Osteoblast (primary cell): ENCODE measurements at regions not wholly inside any gene's neighbourhood (a gene's known extent, or its start where the extent isn't known, plus 50 kb on each side); places are given as distances from the start of the nearest gene placed in this dataset.

ENCODE experiments used
- DNase-seq: peaks from one replicate; pipeline ENCODE4 v3.0.0; 2011; ENCODE audit warnings: low spot score, mixed read lengths; ENCODE audit not compliant: insufficient read length; ENCODE audit errors: missing footprints
- H2AFZ ChIP-seq: 2 replicates; pipeline ENCODE4 v1.6.0; 2011; ENCODE audit warnings: mild to moderate bottlenecking, low read length
- H3K27ac ChIP-seq: 2 replicates; pipeline ENCODE4 v1.5.1; 2011; ENCODE audit warnings: mild to moderate bottlenecking, low read depth, low read length, moderate library complexity
- H3K27me3 ChIP-seq: 2 replicates; pipeline ENCODE4 v1.6.0; 2012; ENCODE audit warnings: mild to moderate bottlenecking, control low read depth, inconsistent platforms, low read length, moderate library complexity; ENCODE audit not compliant: insufficient read depth
- H3K36me3 ChIP-seq: 2 replicates; pipeline ENCODE4 v1.5.1; 2011; ENCODE audit warnings: mild to moderate bottlenecking, low read length, control low read depth, moderate library complexity; ENCODE audit not compliant: insufficient read depth
- H3K4me1 ChIP-seq: 2 replicates; pipeline ENCODE4 v1.5.1; 2011; ENCODE audit warnings: mild to moderate bottlenecking, low read length, control low read depth, moderate library complexity; ENCODE audit not compliant: insufficient read depth
- H3K4me2 ChIP-seq: 2 replicates; pipeline ENCODE4 v1.6.0; 2011; ENCODE audit warnings: mild to moderate bottlenecking, low read length; ENCODE audit not compliant: insufficient read depth
- H3K4me3 ChIP-seq: fragments of 200-600 bp; sonication (generic); 3 replicates; pipeline ENCODE4 v1.5.1; 2012; ENCODE audit warnings: mild to moderate bottlenecking, low read length, inconsistent platforms; ENCODE audit not compliant: insufficient read depth
- H3K79me2 ChIP-seq: 2 replicates; pipeline ENCODE4 v1.6.0; 2012; ENCODE audit warnings: mild to moderate bottlenecking, low read length, control low read depth, inconsistent platforms; ENCODE audit not compliant: insufficient read depth
- H3K9me3 ChIP-seq: 2 replicates; pipeline ENCODE4 v1.5.1; 2011; ENCODE audit warnings: low read depth, low read length, control low read depth
- H4K20me1 ChIP-seq: 2 replicates; pipeline ENCODE4 v1.6.0; 2012; ENCODE audit warnings: mild to moderate bottlenecking, low read length, control low read depth; ENCODE audit not compliant: insufficient read depth
- CTCF ChIP-seq: IDR thresholded peaks from 2 replicates; pipeline ENCODE4 v1.5.1; 2011; ENCODE audit warnings: mild to moderate bottlenecking, low read depth, low read length, moderate library complexity; ENCODE audit errors: extremely low read depth

GRCh38 chr10:128972036-128972405, 495.0 kb upstream of the MGMT start:
- Histone ChIP-seq H3K9me3 (no peaks in the 10 kb centered on the region), H2AFZ (no peak overlapping the region), H3K4me3 (no peak overlapping the region), H3K27ac (no peak overlapping the region), H3K79me2 (no peaks in the 10 kb centered on the region), H3K4me1 (no peaks in the 10 kb centered on the region), H3K36me3 (no peaks in the 10 kb centered on the region), H3K4me2 (no peak overlapping the region), H4K20me1 (no peaks in the 10 kb centered on the region), H3K27me3 (no peaks in the 10 kb centered on the region)
- TF ChIP-seq CTCF, result no peak
- no peak for DNase-seq

GRCh38 chr10:128973221-128973620, 493.8 kb upstream of the MGMT start:
- no peaks in the 10 kb centered on the region for H3K79me2 ChIP-seq
- no peak overlapping the region for H3K27ac ChIP-seq
- TF ChIP-seq CTCF, result no peak
- no peaks in the 10 kb centered on the region for H3K36me3 ChIP-seq
- no peaks in the 10 kb centered on the region for H3K27me3 ChIP-seq
- no peaks in the 10 kb centered on the region for H3K9me3 ChIP-seq
- no peak overlapping the region for H2AFZ ChIP-seq
- H3K4me2 ChIP-seq, result no peak overlapping the region
- H3K4me3 ChIP-seq, result no peak overlapping the region
- DNase-seq, result no peak
- H4K20me1 ChIP-seq, result no peaks in the 10 kb centered on the region
- H3K4me1 ChIP-seq, result no peaks in the 10 kb centered on the region

- Histone ChIP-seq H3K79me2 (no peaks in the 10 kb centered on the region), H3K4me3 (no peak overlapping the region), H3K27me3 (no peaks in the 10 kb centered on the region), H3K4me2 (no peak overlapping the region), H3K4me1 (no peaks in the 10 kb centered on the region), H3K27ac (no peak overlapping the region), H4K20me1 (no peaks in the 10 kb centered on the region), H3K9me3 (peaks cover 4% of the 10 kb centered on the region), H2AFZ (no peak overlapping the region), H3K36me3 (no peaks in the 10 kb centered on the region)
- no peak for DNase-seq
- TF ChIP-seq CTCF, result no peak
These were observed 490.2 kb upstream of the MGMT start for GRCh38 chr10:128976856-128977255.

GRCh38 chr10:128978211-128978610, 488.8 kb upstream of the MGMT start:
- no peak for TF ChIP-seq CTCF
- peaks cover 4% of the 10 kb centered on the region for H3K9me3 ChIP-seq

More at GRCh38 chr10:128978211-128978610, 488.8 kb upstream of the MGMT start:
- Histone ChIP-seq H3K36me3 (no peaks in the 10 kb centered on the region), H3K79me2 (no peaks in the 10 kb centered on the region), H2AFZ (no peak overlapping the region), H3K27me3 (no peaks in the 10 kb centered on the region), H3K27ac (no peak overlapping the region), H3K4me2 (no peak overlapping the region), H3K4me3 (no peak overlapping the region), H4K20me1 (no peaks in the 10 kb centered on the region), H3K4me1 (no peaks in the 10 kb centered on the region)
- no peak for DNase-seq
